Stimulated activated CD8-positive, alpha-beta memory T cell treated with anti-CD3 and anti-CD28 coated beads, Interleukin-2, amount 100 ng/mL, for 48 hours (primary cell): ENCODE measurements at regions not wholly inside any gene's neighbourhood (a gene's known extent, or its start where the extent isn't known, plus 50 kb on each side); places are given as distances from the start of the nearest gene placed in this dataset.
"Not testable (repeated sequence)": the region's sequence is repeated elsewhere in the genome, so short reads cannot be mapped to it uniquely, and the experiment has no call there.

ENCODE experiments used
- DNase-seq, 2 donors: peaks; one replicate each; pipeline ENCODE4 v3.0.0-alpha.2; 2020; ENCODE audit warnings: low read depth in 2 of 2

- no peak for DNase-seq
Measured at GRCh38 chrX:123085311-123085940, 98.7 kb upstream of the GRIA3 start.

- no peak for DNase-seq
Measured at GRCh38 chrX:123086768-123087167, 97.3 kb upstream of the GRIA3 start.

- no peak for DNase-seq
Measured at GRCh38 chrX:123087326-123087725, 96.8 kb upstream of the GRIA3 start.

- DNase-seq: no peak
Measured at GRCh38 chrX:123088331-123088730, 95.7 kb upstream of the GRIA3 start.

- DNase-seq: no peak
Measured at GRCh38 chrX:123088930-123089329, 95.1 kb upstream of the GRIA3 start.

- no peak for DNase-seq
Measured at GRCh38 chrX:123093792-123094191, 90.3 kb upstream of the GRIA3 start.

- no peak for DNase-seq
Measured at GRCh38 chrX:123108513-123109427, 75.3 kb upstream of the GRIA3 start.

GRCh38 chrX:123121241-123121640 is 62.8 kb upstream of the GRIA3 start:
- no peak for DNase-seq

- DNase-seq: not testable (repeated sequence)
Measured at GRCh38 chrX:123129805-123130204, 54.3 kb upstream of the GRIA3 start.
